Amygdala (tissue), 56 donors: ENCODE measurements at regions not wholly inside any gene's neighbourhood (a gene's known extent, or its start where the extent isn't known, plus 50 kb on each side); places are given as distances from the start of the nearest gene placed in this dataset.
A peak's percentile ranks its signal among the peaks of the same experiment; 100 is the strongest.

Source experiments
- DNase-seq, 56 donors: peaks; one replicate each; lab custom pipeline; 2025; lab: John Stamatoyannopoulos, UW

DNA sequence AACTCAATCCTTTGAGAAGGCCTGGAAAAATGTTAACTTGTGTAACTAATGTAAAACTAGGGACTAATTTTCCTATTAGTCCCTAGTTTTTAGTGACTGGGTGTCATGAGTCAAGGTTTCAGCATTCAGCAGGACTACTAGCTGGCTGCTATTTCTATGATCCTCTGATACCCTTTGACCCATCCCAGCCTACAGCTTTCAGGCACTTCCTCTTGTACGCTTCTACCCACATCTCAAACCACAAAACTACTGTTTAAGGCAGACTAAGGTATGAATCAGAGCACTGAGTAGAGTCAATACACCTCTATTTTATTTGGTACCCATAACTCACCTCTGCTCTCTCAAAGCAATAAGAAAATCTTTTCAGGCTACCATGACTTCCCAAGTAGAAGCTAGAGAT lies 809.6 kb downstream of the PDHA2 start:
- no peak for DNase-seq

DNA sequence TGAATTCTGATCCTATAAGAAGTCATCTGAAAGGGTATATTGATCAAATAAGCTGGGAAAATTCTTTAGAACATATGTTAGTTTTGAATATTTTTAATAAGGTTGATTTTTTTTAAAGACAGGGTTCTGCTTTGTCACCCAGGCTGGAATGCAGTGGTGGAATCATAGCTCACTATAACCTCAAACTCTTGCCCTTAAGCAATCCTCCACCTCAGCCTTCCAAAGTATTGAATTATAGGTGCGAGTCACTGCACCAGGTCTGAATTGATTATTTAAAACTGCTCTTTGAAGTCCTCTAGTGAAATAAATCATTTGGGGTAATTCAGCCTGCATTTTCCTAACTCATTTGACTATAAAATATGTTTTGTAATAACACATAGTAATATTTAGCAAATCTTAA lies 812.3 kb downstream of the PDHA2 start:
- DNase-seq = no peak

DNA sequence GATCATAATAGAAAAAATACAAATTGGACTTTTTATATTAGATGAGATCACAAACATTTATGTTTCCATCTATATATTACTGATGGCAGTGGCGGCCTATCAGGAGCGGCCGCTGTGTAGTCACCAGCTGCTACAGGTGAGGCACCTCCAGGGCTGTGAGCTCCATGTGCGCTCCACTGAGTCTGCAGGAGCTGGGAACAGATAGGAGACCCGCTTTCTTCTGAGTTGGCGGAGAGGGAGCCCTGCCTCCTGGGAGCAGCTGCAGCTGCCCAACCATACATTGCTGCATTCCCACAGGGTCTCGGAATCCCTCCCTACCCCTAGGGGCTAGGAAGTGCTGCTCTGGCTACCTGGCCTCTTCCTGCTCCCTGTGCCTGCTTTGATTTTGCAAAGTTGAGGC lies 812.9 kb downstream of the PDHA2 start:
- no peak for DNase-seq

DNA sequence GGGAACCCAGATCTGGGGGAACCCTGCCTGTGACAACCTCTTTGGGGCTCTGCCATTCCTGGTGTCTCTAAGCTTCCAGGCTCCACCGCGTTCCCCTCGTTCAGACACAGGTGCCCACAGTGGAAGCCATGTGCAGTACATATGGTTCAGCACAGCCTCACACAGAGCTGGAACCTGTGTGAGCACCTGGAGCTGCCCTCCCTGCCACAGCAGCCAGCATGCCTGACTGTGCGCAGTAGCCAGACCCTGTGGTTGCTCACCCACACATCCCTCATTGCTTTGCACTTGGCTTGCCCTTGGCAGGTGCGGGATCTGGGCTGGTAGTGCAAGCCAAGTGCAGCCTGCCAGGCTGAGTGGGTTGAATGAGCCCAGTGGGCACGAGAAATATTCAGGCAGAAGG lies 814.2 kb downstream of the PDHA2 start:
- DNase-seq = no peak

DNA sequence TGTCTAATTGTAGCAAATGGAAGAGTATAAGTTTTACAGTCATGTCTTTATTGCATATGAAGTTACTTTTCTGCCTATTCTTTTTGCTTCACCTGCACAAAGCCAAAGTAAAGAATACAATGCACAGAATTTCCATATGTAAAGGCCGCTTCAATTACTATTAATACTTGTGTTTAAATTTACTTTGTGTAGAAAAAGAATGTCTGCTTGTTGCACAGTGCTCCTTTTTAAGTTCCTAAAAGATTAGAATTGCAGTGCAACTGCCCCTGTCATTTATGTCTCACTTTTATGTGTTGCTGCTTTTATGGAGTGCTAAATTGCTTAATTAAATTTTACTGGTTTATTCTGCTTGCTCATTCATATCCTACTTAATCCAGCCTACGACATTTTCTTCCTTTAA lies 830.5 kb downstream of the PDHA2 start:
- no peak for DNase-seq

DNA sequence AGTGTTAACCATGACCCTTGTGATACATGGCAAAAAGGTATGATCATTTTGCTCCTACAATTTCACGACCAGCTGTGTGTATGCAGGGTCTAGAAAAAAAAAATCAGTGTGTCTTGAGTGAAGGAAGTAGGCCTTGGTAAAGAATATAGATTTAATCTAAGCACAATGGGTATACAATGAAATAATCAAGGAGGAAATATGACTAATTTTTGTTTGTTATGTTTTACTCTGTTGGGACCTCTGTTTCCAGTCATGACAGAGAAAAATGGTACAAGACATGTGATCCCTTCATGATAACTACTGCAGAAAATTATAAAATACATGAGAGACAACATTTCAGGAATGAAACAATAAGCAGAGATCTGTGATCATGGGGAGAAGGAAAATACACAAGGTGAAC lies 835.5 kb downstream of the PDHA2 start:
- DNase-seq = no peak

DNA sequence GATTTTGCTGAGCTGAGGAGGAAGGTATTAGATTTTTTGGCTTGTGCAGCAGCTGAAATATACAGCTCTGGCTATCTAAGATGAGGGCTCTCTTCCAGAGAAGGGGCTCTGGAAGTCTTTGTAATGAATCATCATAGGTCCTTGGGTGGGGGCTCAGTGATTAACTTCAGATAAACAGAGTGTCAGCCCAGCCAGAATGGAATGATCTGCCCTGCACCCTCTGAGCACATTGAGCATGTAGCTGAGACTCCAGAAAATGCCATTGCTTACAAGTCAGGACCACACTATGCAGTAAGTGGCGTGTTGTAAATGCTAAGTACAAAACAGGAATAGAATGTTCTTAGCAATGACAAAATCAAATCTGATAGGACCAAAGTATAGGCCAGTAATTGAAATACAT lies 836.0 kb downstream of the PDHA2 start:
- DNase-seq = no peak

DNA sequence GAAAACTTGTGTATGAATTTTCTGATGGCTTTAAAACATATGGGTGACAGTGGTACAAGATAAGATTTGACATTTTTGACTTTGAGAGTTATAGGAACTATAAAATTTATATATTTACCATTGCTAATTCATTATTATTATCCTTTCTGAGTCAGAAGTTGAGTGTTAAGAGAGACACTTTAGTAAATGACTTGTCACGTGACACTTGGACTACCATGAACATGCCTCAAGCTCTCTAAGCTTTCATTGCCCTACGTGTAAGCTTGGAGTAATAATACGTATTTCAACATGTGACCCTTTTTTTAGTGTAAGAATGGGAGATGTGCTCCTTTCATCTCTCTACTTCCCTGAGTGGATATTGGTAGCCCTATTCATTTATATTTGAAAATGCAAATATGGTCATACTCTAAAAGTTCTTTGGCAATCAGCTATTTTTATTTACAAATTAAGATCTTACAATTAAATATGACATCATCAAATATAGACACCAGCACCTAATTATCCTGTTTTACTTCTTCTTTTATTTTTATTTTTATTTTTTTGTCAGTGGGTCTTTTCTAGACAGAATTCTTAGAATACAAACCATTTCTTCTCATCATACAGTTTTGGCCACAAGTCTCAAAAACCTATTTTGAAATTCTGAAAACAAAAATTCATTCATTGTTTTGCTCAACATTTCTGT lies 837.0 kb downstream of the PDHA2 start:
- no peak for DNase-seq

DNA sequence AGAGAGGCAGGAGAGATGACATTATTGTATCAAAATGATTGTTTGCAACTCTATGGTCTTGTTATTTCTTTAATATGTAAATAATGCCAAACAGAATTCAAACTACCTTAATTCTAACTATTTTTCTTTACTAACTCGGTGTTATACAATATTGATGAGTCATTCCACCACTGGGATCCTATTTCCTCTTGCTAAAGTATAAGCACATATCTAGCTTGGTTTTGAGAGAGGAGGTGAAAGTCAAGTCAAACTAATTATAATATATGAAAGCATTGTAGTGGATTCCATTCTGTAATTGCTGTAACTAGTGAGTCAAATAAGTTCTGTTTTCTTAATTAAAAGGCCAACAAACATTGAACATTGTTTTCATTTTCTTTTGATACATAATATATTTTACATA lies 837.6 kb downstream of the PDHA2 start:
- no peak for DNase-seq

DNA sequence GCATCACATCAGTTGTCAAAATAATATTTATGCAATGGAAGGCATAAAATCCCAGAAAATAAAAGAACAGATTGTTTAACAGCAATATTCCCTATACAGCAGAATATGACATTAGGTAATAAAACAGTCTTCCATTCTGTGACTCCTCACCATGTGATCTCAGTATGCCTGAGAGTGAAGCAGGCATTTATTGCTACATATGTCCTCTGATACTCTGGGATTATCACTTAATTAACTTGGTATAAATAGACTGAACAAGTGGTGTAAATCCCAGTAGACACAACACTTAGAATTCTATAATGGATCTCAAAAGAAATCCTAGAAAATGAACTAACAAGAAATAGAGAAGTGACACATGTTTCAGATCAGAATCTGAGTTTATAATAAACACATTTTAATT lies 841.3 kb downstream of the PDHA2 start:
- DNase-seq = no peak

DNA sequence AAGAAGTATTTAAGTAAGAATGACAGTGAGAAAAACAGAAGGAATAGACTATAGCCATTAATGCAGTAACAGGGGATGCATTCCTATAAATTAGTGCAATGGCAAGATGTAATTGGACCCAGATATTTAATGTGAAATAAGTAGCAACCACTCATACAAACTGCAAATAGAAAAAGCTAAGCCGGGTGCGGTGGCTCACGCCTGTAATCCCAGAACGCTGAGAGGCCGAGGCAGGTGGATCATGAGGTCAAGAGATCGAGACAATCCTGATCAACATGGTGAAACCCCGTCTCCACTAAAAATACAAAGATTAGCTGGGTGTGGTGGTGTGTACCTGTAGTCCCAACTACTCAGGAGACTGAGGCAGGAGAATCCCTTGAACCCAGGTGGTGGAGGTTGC lies 845.8 kb downstream of the PDHA2 start:
- DNase-seq = no peak

DNA sequence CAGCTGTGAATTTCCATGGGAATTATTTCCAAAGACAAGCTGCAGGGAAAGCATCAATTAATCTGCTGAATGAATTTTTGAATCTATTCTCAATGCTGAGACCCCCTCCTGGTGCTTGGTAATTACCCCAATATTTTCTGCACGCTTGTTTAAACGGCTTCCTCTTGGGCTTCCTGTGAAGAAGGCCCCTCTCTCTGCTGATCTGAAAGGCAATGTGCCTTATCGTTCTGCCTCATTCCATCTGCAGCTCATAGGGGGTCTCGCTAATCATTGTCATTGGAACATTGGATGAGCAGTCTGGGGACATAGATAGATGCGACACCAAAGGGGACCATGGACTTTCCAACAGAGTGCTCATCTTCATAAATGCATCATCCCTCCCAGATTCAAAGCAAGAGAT lies 851.6 kb downstream of the PDHA2 start:
- DNase-seq = no peak

DNA sequence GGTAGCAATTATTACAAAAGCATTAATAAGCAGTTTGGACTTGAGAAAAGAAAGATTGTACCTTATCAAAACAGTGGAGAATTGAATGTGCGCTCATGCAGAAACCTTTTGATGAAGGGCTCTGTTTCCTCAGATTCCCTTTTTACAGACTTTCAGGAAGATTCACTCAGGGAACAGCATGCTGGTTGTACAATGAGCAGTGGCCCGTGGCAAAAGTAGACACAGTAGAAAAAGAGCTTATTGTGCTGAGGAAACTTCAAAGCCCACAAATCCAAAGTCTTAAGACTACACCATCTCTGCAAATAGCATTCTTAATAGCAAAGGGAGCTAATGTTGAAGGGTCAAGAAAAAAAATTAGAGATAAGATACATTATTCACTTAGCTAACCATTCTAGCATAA lies 858.9 kb downstream of the PDHA2 start:
- DNase-seq = no peak

DNA sequence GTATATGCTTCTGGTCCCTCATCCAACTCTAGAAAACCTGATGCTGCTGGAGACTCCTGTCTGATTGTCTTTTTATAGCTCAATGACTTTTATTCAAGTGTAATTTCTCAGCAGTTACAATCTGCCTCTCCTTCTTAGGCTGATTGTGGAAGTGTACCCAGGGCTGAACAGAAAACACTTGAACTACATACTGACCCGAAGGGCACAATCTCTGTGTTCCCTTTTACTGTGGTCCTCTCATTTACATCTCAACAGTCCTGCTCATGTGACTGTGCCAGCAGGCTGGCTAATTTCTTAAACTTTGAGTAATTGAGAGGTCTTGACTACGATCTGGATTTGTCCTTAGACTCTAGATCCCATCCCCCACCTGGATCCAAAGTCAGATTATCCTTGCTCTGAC lies 863.4 kb downstream of the PDHA2 start:
- DNase-seq = peak in 1 of 56 donors; percentile 0

DNA sequence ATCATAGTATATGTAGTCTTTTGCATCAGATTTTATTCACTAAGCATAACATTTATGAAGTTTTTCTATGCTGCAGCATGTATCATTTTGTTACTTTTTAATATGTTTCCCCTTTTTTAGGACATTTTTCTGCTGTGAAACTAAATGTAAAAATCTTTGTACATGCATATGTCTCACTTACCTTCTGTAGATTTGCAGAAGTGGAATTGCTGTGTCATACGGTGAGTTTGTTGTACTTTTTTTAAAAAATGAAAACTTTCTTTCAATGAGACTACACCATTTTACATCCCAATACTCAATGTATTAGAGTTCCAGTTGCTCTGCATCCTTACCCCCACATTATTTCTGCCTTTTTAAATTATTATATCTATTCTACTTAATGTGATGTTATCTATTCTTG lies 868.9 kb downstream of the PDHA2 start:
- DNase-seq = no peak

DNA sequence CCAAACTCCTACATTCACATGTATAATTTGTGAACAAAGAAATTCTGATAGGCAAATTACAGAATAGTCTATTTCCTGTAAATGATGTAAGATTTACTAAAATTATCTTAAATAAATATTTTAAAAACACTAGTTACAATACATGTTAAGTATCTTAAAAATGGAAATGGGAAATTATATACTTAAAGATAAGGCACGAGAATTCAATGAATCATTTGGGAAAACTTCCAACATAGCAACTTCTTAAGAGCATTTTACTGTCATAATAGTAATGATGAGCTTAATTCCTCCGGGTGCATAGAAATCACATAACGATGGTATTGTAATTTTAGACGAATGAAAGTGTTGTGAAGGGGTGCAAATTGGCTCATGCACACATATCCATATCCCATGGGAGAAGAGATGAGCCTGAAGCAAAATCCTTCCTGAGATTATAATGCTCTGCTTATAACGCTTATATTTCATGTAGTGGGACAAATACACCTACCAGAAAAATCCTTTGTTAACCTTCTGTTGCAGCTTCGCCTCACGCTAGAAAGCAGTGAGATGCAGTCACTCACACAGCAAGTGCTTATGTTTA lies 873.5 kb downstream of the PDHA2 start:
- no peak for DNase-seq

DNA sequence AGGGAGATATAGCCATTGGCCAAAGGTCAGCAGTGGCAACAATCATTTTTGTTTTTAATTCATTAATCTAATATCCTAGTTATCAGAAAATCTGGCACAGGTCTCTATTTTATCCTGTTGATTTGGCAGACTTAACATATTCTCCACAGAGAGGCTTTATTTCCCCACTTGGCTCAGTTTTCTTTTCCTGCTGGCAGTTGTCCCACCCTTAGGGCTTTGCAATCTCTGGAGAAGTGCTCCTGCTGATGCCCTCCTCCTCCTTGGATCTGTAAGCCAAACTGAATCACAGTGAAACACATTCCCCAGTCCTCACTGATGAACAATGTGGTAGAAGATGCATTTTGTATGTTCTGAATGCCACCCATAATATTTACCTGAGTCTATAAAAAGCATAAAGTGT lies 889.7 kb downstream of the PDHA2 start:
- peak in 3 of 56 donors; percentile 2 to 37 (median 16) for DNase-seq

DNA sequence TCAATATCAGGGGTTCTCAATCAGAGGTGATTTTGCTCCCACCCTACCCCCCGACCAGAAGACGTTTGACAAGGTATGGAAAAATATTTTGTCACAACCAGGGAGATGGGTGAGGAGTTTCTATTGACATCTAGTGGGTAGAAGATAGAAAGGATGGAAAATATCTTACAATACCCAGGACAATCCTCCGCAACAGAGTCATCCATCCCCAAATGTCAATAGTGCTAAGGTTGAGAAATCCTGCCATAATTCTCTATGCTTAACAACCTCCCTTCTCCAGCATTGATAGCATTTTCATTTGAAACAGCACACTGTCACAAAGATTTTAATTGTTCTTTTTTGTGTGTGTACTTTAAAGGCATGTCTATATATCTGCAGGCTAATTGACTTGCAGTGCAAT lies 890.5 kb downstream of the PDHA2 start:
- DNase-seq = no peak

DNA sequence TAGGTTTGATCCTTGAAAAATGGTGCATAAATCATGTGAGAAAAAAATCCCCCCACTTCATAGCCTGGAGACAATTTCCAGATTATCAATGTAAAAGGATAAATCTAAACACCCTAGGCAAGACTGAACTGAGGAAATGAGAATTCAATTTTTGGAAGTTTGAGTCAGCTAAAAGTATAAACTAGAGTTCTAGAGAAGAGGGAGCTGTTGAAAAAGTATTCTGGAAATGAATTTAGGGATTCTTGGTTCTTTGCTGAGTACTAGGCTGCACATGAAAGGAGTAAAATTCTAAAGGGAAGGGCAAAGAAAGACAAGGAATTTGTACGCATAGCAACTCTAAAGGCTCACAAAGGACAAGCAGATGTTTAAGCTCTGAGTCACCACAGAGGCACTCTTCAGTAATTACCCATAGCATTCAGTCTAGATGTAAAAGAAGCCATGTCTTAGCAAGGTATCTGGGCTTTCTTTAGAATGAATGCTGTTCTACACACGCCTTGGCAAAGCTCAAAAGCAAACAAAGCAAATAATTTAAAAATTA lies 896.5 kb downstream of the PDHA2 start:
- DNase-seq = no peak

DNA sequence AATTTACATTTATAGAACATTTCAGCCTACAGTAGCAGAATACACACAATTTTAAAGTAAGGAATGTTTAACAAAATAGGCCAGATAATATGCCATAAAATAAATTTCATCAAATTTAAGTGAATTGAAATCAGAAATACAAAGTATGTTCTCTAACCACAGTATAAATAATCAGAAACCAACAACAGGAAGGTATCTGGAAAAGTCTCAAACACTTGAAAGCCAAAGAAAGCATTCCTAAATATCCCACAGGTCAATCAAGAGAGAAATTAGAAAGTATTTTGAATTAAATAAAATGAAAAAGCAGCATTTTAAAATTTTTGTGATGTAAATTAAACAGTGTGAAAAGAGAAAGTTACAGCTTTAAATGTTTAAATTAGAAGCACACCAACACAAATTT lies 899.2 kb downstream of the PDHA2 start:
- DNase-seq = no peak

DNA sequence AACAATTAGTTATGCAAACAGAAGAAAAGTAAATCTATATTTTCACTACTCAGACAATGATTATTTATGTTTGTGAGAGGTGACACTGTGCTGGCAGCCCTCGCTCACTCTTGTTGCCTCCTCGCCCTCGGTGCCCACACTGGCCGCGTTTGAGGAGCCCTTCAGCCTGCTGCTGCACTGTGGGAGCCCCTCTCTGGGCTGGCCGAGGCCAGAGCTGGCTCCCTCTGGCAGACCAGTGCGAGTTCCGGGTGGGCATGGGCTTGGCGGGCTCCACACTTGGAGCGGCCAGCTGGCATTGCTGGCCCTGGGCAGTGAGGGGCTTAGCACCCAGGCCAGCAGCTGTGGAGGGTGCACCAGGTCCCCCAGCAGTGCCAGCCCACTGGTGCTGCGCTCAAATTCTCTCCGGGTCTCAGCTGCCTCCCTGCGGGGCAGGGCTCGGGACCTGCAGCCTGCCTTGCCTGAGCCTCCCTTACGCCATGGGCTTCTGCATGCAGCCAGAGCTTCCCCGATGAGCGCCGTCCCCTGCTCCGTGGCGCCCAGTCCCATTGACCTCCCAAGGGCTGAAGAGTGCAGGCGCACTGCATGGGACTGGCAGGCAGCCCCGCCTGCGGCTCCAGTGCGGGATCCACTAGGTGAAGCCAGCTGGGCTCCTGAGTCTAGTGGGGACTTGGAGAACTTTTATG lies 902.6 kb downstream of the PDHA2 start:
- no peak for DNase-seq

DNA sequence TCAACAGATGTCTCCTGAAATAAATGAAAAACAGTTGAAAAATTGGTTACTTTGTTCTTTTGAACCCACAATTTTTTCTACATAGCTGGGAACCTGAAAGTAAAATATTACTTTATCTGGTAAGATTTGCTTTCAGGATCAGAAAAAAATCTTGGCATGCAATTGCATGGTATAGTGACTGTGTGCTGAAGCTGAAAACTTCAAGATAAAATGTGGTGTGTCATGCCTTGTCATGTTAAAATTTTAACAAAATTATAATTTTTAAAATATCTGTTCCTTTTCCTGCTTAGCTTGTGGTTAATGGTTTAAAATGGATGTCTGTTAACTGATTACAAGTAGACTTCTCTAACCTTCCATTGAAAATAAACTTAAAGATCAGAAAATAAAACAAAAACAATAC lies 904.8 kb downstream of the PDHA2 start:
- no peak for DNase-seq
